ENCODE measurements at regions not wholly inside any gene's neighbourhood (a gene's known extent, or its start where the extent isn't known, plus 50 kb on each side); places are given as distances from the start of the nearest gene placed in this dataset.
"Not testable (repeated sequence)": the region's sequence is repeated elsewhere in the genome, so short reads cannot be mapped to it uniquely, and the experiment has no call there.

GRCh38 chr1:109857702-109858101 is 52.9 kb upstream of the CSF1 start:
- not testable (repeated sequence) for DNase-seq (ENCODE audit: low read depth)

DNA sequence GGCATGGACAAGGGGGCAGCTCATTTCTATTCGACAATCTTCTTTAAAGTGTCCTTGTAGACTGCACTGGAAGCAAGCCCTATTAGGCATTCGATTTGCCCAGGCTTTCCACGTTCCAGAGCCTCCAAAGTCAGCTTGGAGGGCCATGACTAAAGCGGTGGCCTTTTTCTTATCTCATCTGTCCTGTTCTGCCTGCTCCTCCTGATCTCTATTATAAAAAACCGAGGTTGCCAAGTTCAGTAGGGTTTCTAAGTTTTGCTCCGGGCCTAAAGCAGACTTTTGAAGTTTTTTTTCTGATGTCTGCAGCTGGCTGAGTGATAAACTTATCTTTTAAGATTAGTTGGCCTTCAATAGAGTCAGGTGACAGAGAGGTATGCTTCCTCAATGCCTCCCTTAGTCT is 54.7 kb upstream of the CSF1 start:
- not testable (repeated sequence) for DNase-seq (ENCODE audit: low read depth)

DNA sequence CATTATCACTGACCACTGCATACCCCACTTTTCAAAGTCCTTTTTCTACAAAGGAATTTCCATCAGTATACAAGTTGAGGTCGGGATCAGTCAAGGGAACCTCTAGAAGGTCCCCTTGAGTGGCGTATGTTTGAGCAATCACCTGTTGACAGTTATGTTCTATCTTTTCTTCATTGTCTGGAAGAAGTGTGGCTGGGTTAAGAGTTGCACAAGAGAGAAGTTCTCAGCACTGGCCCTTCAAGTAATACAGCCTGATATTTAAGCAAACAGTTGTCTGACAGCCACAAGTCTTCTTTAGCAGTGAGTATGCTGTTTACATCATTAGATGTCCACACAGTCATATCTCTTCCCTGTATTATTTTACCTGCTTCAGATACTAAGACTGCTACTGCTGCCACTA is 56.7 kb upstream of the CSF1 start:
- DNase-seq (ENCODE audit: low read depth) = not testable (repeated sequence)

- DNase-seq (ENCODE audit: low read depth) = not testable (repeated sequence)
Observed at GRCh38 chr1:109852221-109853015, 58.2 kb upstream of the CSF1 start.

DNA sequence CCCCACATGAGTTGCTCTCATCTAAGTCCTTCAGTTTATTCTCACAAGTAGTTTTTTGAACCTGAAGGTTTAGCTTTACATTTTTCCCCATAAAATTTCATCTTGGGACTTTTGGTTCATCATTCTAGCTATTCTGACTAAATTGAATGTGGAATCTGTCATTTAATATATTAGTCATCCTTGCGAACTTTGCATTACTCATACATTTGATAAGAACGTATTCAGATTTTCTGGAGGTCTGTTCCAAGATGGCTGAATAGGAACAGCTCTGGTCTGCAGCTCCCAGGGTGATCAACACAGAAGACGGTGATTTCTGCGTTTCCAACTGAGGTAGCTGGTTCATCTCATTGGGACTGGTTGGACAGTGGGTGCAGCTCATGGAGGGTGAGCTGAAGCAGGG is 59.8 kb upstream of the CSF1 start:
- no peak for DNase-seq (ENCODE audit: low read depth)

GRCh38 chr1:109850194-109850593 is 60.5 kb upstream of the CSF1 start:
- DNase-seq (ENCODE audit: low read depth) = no peak

- DNase-seq (ENCODE audit: low read depth) = no peak
Observed at GRCh38 chr1:109849655-109850054, 61.0 kb upstream of the CSF1 start.

DNA sequence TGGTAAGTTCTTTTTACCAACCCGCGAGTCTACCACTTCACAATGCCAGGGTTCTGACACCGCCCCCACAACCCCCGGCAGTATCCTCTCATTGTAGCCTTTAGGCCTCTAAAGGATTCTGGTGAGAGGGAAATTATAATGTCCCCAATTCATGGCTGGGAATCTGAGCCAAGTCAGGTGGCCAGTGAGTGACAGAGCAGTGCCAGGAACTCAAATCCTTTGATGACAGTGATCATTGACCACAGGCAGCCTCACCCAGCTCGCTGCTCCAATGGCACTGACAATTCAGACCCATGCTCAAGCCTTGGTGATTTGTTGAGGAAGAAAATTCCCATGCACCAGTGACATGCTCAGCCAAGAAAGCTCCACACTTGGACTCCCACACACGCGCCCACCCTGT is 63.4 kb upstream of the CSF1 start:
- no peak for DNase-seq (ENCODE audit: low read depth)

DNA sequence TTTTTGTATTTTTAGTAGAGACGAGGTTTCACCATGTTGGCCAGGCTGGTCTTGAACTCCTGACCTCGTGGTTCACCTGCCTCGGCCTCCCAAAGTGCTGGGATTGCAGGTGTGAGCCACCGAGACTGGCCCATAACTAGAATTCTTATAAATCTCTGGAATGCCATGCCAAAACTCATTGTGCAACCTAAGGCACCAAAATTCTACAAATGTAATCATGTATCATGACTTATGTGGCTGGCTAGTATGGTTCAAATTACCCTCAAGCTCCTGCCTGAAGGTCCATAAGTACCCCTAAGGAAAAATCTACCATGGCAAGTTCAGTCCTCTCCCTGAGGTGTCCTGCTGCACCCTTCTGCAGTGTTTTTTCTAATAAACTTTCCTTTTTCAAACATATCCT is 63.8 kb upstream of the CSF1 start:
- no peak for DNase-seq (ENCODE audit: low read depth)

GRCh38 chr1:109846162-109846561 is 64.5 kb upstream of the CSF1 start:
- no peak for DNase-seq (ENCODE audit: low read depth)

DNA sequence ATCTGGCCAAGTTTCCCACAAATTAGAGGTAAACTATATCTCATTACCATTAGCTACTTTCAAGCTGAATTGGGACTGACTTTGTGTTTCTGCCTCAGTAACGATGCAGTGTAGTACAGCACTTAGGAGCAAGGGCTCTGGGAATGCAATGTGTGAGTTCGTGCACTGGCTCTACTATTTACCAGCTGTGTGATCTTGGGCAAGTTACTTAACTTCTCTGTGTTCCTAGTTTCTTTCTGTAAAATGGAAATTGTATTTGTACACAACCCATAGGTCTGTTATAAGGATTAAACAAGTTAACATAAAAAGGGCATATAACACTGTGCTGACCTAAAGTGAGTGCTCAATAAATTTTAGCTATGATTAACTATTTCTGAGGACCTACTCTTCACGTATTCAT is 65.0 kb upstream of the CSF1 start:
- DNase-seq (ENCODE audit: low read depth) = no peak

- no peak for DNase-seq (ENCODE audit: low read depth)
Observed at GRCh38 chr1:109844609-109845008, 66.0 kb upstream of the CSF1 start.

- DNase-seq (ENCODE audit: low read depth) = no peak
Observed at GRCh38 chr1:109840011-109840629, 70.5 kb upstream of the CSF1 start.

- not testable (repeated sequence) for DNase-seq (ENCODE audit: low read depth)
Observed at GRCh38 chr1:109839276-109839675, 71.4 kb upstream of the CSF1 start.

DNA sequence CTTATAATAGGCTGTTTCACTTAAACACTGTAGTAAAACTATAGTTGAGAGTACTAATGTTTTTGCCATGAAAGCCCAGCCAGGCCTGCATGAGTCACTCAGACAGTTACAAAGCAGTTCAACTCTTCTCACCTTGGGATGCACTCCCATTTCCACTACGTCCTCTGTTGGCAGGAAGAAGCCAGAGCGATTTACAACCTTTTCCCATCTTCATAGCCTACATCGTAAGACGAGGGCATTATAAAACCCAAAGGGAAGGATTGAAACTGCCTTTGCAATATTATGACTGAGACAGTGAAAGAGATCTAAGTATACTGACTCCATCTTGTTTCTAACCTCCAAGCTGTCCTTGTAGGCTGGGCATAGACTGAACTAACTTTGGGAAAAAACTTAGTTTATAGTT is 71.8 kb upstream of the CSF1 start:
- no peak for DNase-seq (ENCODE audit: low read depth)

- DNase-seq (ENCODE audit: low read depth) = no peak
Observed at GRCh38 chr1:109837852-109838570, 72.6 kb upstream of the CSF1 start.

GRCh38 chr1:109835645-109836044 is 71.9 kb upstream of the EPS8L3 start:
- not testable (repeated sequence) for DNase-seq (ENCODE audit: low read depth)

- no peak for DNase-seq (ENCODE audit: low read depth)
Observed at GRCh38 chr1:109834951-109835350, 71.2 kb upstream of the EPS8L3 start.

DNA sequence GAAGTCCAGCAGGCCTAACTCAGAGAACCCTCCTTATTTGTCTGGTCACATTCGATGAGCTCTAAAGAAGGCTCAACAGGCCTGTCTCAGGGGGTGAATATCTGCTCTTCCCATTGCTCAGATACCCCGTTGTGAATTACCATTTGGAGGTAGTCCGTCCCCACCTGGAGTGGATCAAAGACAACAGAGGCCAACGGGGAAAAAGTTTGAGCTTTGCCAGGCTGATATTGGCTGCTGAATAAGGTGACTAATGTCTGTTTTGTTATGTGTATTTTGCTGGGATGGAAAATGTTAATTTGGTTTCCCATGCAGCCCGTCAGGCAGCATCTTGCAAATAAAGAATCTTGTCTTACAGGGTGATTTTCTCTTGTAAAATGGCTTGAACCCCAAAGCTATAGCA is 69.2 kb upstream of the EPS8L3 start:
- DNase-seq (ENCODE audit: low read depth) = no peak

GRCh38 chr1:109828756-109829505 is 65.2 kb upstream of the EPS8L3 start:
- no peak for DNase-seq (ENCODE audit: low read depth)

DNA sequence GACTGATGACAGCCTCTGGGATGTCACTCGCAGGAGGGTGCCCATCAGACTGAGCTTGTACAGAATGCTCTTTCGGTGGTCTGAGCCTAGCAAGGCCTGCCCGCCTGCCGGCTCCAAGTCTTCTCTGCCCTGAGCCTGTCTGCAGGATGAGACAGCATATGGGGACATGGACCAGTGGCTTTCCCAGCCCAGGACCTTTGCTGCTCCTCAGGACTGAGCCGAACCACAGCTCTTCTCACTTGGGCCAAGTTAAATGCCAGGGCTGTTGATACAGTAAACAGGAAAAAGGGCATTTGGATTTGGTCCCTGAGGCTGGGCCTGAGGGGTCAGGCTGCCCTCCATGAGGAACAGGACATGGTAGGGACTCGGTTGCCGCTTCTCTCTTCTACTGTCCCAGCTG is 64.3 kb upstream of the EPS8L3 start:
- DNase-seq (ENCODE audit: low read depth) = no peak

DNA sequence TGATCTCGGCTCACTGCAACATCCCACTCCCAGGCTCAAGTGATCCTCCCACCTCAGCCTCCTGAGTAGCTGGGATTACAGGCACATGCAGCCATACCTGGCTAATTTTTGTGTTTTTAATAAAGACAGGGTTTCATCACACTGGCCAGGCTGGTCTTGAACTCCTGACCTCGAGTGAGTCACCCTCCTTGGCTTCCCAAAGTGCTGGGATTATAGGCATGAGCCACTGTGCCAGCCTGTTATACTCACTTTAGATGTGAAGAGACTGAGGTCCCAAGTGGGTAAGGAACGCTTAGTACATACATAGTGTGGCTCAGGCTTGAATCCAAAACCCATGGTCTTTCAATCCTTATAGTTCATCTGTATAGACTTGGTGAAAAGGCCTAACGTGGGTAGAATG is 63.7 kb upstream of the EPS8L3 start:
- DNase-seq (ENCODE audit: low read depth) = no peak
